ENCODE measurements at regions not wholly inside any gene's neighbourhood (a gene's known extent, or its start where the extent isn't known, plus 50 kb on each side); places are given as distances from the start of the nearest gene placed in this dataset.

DNA sequence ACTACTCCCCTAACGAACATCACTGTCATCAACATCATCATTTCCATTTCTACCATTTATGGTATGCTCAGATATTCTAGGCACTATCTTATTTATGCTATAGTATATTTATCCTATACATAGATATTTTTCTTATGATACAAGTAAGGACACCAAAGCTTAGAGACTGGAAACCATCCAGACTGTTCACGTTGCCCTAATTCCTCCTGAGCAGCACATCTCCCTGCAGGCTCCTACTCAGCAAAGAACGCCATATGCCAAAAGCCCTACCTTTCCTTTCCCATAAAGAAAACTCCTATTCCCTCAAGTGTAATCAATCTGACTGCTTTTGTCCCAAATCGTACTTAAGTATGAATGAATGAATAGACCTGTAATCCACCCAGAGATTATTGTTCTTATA is 247.0 kb downstream of the PRELID2 start:
- ATAC-seq (no peak), FAIRE-seq (no peak), DNase-seq (ENCODE audit: low spot score) (no peak)
- Histone ChIP-seq H4K20me1 (ENCODE audit: insufficient read depth, low read length) (no peaks in the 10 kb centered on the region), H3K36me3 (replicated peaks in 1 of 2; ENCODE audit: control insufficient read depth in 1 of 2, insufficient read depth in 2 of 2, low read length in 2 of 2) (no peaks in the 10 kb centered on the region), H3K79me2 (ENCODE audit: insufficient read depth, low read length) (no peaks in the 10 kb centered on the region), H3K4me1 (ENCODE audit: insufficient read depth, low read length) (no peaks in the 10 kb centered on the region), H3K27me3 (ENCODE audit: control insufficient read depth in 1 of 2, insufficient read depth in 2 of 2, low read length in 2 of 2) (no peaks in the 10 kb centered on the region), H2AFZ (ENCODE audit: low read length) (no peak overlapping the region), H3K27ac (ENCODE audit: extremely low read length, insufficient read depth, low read length) (no peak overlapping the region), H3K4me3 (replicated peaks in 1 of 3; ENCODE audit: insufficient read depth in 1 of 3, low read depth in 2 of 3, low read length in 3 of 3) (no peak overlapping the region), H3K4me2 (ENCODE audit: low read depth, low read length) (no peak overlapping the region), H3K9ac (ENCODE audit: insufficient read depth, low read depth, low read length) (no peak overlapping the region), H3K9me3 (ENCODE audit: low read length) (no peaks in the 10 kb centered on the region)
- 21% methylated on average over 4 of the region's 4 CpGs for WGBS (ENCODE audit: low lambda C conversion rate)
- ChIA-PET POLR2A (no interaction called here), CTCF (ENCODE audit: low intra/inter-chr PET ratio, low total read pairs) (no interaction called here)
- in situ Hi-C loops (cut with HindIII; ENCODE audit: extremely low pct_ligation_motif_present, low pct_unique_long_range_greater_than_20kb) = no loop called here
- intact Hi-C loops (cut with micrococcal nuclease; ENCODE audit: unreplicated experiment) = no loop called here
- BruUV-seq (replicated peaks) = no TSS peak
- TF ChIP-seq, protein P1, sequence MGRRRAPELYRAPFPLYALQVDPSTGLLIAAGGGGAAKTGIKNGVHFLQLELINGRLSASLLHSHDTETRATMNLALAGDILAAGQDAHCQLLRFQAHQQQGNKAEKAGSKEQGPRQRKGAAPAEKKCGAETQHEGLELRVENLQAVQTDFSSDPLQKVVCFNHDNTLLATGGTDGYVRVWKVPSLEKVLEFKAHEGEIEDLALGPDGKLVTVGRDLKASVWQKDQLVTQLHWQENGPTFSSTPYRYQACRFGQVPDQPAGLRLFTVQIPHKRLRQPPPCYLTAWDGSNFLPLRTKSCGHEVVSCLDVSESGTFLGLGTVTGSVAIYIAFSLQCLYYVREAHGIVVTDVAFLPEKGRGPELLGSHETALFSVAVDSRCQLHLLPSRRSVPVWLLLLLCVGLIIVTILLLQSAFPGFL (CRISPR knock-in tag; IDR thresholded peaks at IDR 0.05) = no peak
- TF ChIP-seq MYNN (CRISPR knock-in tag; IDR thresholded peaks at IDR 0.05; ENCODE audit: low read depth) (no peak), PRDM15 (CRISPR knock-in tag; IDR thresholded peaks at IDR 0.05) (no peak), ZNF235 (CRISPR knock-in tag; IDR thresholded peaks at IDR 0.05; ENCODE audit: borderline replicate concordance) (no peak), ZNF607 (CRISPR knock-in tag; IDR thresholded peaks at IDR 0.05; ENCODE audit: borderline replicate concordance) (no peak), ZBTB40 (IDR thresholded peaks at IDR 0.05) (no peak), ZBTB40 (CRISPR knock-in tag; IDR thresholded peaks at IDR 0.05) (no peak), ZFP36L1 (CRISPR knock-in tag; IDR thresholded peaks at IDR 0.05) (no peak)
- TF ChIP-seq, protein P2, sequence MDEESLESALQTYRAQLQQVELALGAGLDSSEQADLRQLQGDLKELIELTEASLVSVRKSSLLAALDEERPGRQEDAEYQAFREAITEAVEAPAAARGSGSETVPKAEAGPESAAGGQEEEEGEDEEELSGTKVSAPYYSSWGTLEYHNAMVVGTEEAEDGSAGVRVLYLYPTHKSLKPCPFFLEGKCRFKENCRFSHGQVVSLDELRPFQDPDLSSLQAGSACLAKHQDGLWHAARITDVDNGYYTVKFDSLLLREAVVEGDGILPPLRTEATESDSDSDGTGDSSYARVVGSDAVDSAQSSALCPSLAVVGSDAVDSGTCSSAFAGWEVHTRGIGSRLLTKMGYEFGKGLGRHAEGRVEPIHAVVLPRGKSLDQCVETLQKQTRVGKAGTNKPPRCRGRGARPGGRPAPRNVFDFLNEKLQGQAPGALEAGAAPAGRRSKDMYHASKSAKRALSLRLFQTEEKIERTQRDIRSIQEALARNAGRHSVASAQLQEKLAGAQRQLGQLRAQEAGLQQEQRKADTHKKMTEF (CRISPR knock-in tag; IDR thresholded peaks at IDR 0.05) = no peak

Data from HepG2 (cell line).